GM04504 (cell line): ENCODE measurements at regions not wholly inside any gene's neighbourhood (a gene's known extent, or its start where the extent isn't known, plus 50 kb on each side); places are given as distances from the start of the nearest gene placed in this dataset.

ENCODE experiments used
- DNase-seq: peaks from one replicate; pipeline ENCODE4 v3.0.0-alpha.2; 2012; ENCODE audit warnings: low read depth

DNA sequence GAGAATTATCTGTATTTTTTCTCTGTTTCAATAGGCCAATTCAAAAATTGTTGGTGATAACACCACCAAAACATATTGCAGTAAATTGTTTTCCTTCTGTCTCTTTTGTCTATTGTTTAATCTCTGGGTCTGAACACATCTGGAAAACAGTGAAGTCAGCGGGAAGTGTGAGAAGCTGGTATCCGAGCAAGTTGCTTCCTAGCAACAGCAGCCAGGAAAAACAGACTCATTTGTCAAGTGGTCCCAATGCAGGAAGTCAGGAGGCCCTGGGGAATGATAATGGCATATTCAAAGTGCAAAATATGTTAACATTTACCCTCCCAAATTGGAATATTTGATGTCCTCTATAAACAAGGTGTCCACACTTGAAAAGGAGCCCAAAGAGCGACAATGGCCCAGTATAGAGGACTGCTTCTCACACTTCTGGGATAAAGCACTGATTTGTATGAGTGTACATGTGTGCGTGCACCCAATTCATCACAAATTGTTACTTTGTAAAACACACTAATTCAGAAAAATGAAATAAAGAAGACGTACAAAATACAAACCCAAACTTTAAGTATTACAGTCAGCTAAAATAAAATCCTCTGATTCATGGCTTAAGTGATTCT is 515.0 kb downstream of the TBC1D4 start:
- peak; percentile 29 for DNase-seq

DNA sequence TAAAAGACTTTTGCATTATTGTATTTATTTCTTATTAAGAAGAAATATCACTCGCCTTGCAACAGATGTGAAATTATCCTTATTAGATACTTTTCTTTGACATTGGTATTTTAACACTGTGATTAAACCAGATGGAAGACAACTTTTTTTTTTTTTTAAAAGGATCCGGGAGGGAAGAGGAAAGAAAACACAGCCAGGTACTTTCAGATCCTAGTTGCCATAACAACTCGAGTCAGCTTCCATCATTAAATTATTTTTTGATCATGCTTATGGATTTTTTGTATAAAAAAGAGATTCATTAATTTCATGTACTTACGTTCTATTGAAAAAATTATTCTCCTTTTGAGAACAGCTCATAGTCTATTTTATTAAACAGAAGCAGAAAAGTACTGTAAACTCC is 515.7 kb downstream of the TBC1D4 start:
- DNase-seq, result no peak

GRCh38 chr13:74945637-74946036 is 536.3 kb downstream of the TBC1D4 start:
- DNase-seq, result no peak

GRCh38 chr13:74931698-74932433 is 550.1 kb downstream of the TBC1D4 start:
- DNase-seq, result peak; percentile 9

GRCh38 chr13:74930402-74931165 is 551.4 kb downstream of the TBC1D4 start:
- peak; percentile 45 for DNase-seq

GRCh38 chr13:74929436-74929835 is 552.5 kb downstream of the TBC1D4 start:
- no peak for DNase-seq

DNA sequence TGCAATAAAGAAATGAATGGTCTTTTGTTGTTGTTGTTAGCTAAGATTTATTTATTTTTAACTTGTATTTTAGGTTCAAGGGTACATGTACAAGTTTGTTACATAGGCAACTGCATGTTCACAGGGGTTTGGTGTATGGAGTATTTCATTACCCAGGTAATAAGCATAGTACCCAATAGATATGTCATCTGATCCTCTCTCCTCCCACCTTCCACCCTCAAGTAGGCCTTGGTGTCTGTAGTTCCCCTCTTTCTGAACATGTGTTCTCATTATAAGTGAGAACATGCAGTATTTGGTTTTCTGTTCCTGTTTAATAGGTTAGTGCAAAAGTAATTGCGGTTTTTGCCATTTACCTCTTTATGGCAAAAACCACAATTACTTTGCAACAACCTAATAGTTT is 554.1 kb downstream of the TBC1D4 start:
- DNase-seq, result no peak

- DNase-seq, result no peak
Observed at GRCh38 chr13:74922963-74923362, 559.0 kb downstream of the TBC1D4 start.

DNA sequence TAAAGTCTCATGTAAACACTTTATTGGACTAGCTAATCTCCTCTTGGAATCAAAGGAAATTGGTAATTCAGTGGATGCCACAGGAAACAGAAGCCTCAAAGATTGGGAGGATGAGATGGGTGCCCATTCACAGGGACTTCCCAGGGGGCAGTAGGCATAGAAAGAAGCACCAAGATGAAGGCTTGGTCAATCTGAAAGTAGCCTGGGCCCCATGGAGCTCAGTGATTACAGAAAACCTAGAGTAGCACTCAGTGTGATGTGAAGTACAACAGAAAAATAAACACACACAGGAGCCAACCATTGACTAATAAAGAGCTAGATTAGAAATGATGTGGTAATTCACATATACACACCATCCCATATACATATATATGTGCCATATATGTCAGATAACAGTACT is 560.6 kb downstream of the TBC1D4 start:
- DNase-seq, result no peak

GRCh38 chr13:74920920-74921319 is 561.0 kb downstream of the TBC1D4 start:
- no peak for DNase-seq

- DNase-seq, result no peak
Observed at GRCh38 chr13:74920361-74920760, 561.6 kb downstream of the TBC1D4 start.

DNA sequence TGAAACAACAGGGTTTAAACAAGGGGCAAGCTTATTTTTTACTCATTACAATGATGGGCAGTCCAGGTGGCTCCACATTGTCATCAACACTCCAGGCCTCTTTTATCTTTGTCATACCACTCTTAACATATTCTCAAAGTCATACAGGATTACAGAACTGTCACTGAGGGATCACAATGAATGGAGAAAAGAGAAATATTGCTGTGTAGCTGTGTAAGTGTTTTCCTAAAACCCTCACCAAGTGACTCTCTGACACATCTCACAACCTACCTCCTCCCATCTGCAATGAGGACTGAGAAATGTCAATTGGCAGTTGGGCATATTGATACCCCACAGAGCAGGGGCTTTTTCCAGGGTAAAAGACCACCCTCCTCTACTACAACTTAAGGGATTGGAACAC is 562.1 kb downstream of the TBC1D4 start:
- no peak for DNase-seq

- DNase-seq, result no peak
Observed at GRCh38 chr13:74912898-74913297, 569.1 kb downstream of the TBC1D4 start.

- no peak for DNase-seq
Observed at GRCh38 chr13:74910415-74910814, 571.6 kb downstream of the TBC1D4 start.

GRCh38 chr13:74907788-74908187 is 574.2 kb downstream of the TBC1D4 start:
- no peak for DNase-seq

DNA sequence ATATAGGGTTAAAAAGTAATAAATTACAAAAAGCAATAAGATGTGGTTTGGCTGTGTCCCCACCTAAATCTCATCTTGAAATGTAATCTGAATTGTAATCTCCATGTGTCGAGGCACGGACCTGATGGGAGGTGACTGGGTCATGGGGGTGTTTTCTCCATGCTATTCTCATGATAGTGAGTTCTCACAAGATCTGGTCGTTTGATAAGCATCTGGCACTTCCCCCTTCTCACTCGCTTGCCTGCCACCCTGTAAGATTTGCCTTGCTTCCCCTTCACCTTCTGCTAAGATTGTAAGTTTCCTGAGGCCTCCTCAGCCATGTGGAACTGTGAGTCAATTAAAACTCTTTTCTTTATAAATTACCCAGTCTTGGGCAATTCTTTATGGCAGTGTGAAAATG is 577.4 kb downstream of the TBC1D4 start:
- no peak for DNase-seq

DNA sequence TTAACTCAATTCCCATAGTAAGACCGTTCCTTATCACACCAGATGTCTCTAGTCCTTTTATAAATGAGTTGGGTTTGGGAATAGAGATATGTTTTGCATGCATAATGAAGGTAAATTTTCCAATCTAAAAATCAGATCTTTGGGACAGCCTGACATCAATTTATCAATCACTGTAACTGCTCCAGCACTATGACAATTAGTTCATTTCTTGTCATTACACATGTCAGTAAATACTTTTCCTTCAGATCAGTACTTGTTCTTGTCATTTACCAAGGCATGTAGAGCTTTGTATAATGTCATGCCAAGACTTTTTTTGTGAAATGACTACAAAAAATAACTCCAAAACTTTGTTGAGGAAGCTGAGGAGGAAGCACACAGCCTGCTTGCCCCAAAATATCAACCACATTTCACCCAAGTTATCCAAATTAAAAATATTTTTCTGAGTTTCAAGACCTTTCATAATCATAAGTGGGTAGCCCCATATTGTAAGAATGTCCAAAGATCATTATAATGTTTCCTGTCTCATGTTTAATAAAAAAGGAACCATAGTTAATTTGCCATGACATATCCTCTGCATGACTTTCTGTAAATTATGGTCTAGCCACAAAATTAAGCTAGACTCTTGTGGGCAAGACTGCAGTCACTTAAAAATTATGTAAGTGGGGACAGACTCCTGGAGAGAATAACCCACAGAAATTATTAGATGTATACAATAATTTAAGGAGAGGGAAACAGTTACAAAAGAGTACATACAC is 586.8 kb downstream of the TBC1D4 start:
- no peak for DNase-seq

DNA sequence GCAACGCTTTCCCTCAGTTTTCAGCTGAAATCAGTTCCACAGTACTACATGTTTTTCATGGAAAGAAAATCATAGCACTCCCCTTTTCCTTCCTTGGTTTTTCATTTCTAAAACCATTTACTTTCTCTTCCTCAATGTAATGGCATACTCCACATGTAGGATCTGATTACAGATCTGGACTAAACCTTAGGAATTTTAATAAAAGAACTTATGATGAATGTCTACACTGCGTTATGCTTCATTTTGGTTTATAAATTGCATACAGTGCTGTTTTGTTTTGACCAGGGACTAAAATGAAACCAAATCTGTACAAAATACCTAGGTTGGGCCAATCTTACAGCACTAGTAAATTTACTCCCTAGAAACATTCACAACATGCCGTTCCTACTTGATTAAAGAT is 589.9 kb downstream of the TBC1D4 start:
- DNase-seq, result no peak

DNA sequence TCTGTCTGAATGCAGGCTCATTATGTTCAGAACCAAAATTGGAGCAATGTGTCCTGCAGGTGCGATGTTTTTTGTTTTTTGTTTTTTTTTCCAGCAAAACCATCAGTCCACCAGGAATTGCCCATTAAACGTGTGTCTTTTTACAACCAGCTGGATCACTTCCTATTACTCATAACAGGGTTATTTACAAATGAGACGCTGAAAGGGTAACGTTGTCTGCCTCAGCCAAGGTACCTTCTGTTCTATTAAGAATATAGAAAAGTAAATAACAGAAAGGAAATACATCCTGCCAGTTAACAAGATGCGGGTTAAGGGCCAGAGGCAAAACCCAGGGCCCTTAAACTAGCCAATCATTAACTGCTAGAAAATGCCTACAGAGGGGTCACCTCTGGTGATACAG is 590.4 kb downstream of the TBC1D4 start:
- DNase-seq, result no peak

- DNase-seq, result no peak
Observed at GRCh38 chr13:74889321-74889720, 592.6 kb downstream of the TBC1D4 start.

DNA sequence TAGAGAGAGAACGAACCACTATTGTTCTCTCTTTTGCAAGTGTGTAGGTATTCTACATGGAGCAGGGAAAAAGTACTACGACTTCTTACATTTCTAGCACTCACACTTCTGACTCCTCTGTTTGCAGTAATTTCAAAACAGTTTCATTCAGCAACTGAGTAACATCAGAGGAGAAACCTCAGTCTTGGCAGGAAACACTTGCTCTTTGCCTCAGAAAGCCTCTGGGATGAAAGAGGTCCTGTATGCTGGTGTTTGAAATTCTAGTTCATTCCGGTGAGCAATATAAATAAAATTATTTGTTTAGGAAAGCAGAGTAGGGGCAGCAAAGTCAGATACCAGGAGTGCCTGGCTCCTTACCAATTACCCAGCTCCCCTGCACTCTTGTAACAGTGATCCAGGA is 595.5 kb downstream of the TBC1D4 start:
- no peak for DNase-seq

- DNase-seq, result no peak
Observed at GRCh38 chr13:74883834-74884233, 598.1 kb downstream of the TBC1D4 start.
